ENCODE measurements at regions not wholly inside any gene's neighbourhood (a gene's known extent, or its start where the extent isn't known, plus 50 kb on each side); places are given as distances from the start of the nearest gene placed in this dataset.

DNA sequence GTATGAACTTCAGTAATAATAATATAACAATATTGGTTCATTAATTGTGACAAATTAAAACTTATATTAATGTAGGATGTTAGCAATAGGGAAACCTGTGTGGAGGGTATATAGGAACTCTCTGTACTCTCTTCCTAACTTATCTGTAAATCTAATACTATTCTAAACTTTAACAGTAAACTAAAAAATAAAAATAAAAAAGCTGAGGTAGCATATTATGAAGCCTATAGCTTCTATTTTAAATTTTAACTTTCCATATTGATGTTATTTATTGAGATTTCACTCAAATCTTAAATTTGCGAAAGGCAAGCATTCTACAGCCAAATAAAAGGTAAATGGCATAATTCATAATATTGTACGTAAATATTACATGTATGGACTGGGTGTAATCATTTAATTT, 326.4 kb downstream of the MEI4 start:
- Histone ChIP-seq H3K4me1 (no peaks in the 10 kb centered on the region), H3K9me3 (no peaks in the 10 kb centered on the region), H3K4me3 (no peak overlapping the region), H3K36me3 (replicated peaks) (no peaks in the 10 kb centered on the region), H3K27me3 (ENCODE audit: low read depth) (no peaks in the 10 kb centered on the region)
- DNase-seq (ENCODE audit: low spot score in 2 of 2), result no peak
- in situ Hi-C loops (cut with MboI; ENCODE audit: low sequenced_read_pairs), result no loop called here

DNA sequence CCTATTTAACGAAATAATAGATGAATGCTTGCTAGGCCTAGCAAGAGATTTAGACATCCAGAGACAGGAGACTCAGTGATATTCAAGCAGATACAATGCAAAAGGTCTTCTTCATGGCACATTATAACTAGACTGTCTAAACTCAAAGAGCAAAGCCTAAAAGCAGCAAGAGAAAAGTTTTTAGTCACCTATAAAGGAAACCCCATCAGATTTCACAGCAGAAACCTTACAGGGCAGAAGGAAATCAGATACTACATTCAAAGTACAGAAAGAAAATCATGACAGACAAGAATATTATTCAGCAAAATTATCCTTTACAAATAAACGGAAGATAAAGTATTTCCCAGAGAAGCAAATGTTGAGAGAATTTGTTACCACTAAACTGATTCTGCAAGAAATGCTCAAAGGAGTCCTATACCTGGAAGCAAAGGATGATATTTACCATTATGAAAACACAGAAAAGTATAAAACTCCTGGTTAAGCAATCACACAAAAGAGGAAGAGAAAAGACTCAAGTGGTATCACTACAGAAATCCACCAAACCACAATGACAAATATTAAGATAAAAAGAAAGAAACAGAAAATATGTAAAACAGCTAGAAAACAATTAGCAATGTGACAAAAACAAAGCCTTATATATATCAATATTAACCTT, 333.7 kb downstream of the MEI4 start:
- Histone ChIP-seq H3K36me3 (replicated peaks) (no peaks in the 10 kb centered on the region), H3K9me3 (no peaks in the 10 kb centered on the region), H3K4me3 (no peak overlapping the region), H3K4me1 (no peaks in the 10 kb centered on the region), H3K27me3 (ENCODE audit: low read depth) (no peaks in the 10 kb centered on the region)
- in situ Hi-C loops (cut with MboI; ENCODE audit: low sequenced_read_pairs), result no loop called here
- DNase-seq (ENCODE audit: low spot score in 2 of 2), result no peak

DNA sequence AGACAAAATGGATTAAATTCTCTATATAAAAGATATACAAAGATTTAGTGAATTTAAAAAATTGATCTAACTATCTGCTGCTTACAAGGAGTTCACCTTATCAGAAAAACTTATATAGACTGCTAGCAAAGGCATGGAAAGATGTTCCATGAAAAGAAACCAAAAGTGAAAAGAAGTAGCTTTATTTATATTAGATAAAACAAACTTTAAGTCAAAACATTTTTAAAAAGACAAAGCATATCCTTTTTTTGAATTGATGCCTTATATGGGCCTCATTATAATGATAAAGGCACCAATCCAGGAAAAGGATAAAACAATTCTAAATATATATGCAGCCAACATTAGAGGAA, 334.2 kb downstream of the MEI4 start:
- Histone ChIP-seq H3K27me3 (ENCODE audit: low read depth) (no peaks in the 10 kb centered on the region), H3K4me1 (no peaks in the 10 kb centered on the region), H3K36me3 (replicated peaks) (no peaks in the 10 kb centered on the region), H3K9me3 (no peaks in the 10 kb centered on the region), H3K4me3 (no peak overlapping the region)
- no peak for DNase-seq (ENCODE audit: low spot score in 2 of 2)
- in situ Hi-C loops (cut with MboI; ENCODE audit: low sequenced_read_pairs), result no loop called here

DNA sequence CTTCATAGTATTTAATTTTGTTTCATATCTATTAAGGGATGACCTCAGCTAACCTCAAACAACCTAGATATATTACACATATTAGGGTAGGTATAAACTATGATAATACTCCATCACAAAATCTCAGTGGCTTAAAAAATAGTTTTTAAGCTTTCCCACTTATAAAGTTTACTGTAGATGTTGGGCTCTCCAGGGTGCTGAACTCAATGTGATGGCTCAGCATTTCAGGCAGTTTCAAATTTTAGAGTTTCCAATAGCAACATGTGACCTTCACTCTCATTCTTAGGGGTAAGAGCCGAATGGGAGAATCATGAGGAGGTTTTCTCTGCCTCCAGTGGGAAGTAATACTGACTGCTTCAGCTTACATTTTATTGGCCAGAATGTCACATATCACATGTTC, 357.3 kb downstream of the MEI4 start:
- H3K27me3 ChIP-seq (ENCODE audit: low read depth), result no peaks in the 10 kb centered on the region
- in situ Hi-C loops (cut with MboI; ENCODE audit: low sequenced_read_pairs), result no loop called here
- no peaks in the 10 kb centered on the region for H3K36me3 ChIP-seq (replicated peaks)
- DNase-seq (ENCODE audit: low spot score in 2 of 2), result no peak
- no peak overlapping the region for H3K4me3 ChIP-seq
- H3K4me1 ChIP-seq, result no peaks in the 10 kb centered on the region
- no peaks in the 10 kb centered on the region for H3K9me3 ChIP-seq

DNA sequence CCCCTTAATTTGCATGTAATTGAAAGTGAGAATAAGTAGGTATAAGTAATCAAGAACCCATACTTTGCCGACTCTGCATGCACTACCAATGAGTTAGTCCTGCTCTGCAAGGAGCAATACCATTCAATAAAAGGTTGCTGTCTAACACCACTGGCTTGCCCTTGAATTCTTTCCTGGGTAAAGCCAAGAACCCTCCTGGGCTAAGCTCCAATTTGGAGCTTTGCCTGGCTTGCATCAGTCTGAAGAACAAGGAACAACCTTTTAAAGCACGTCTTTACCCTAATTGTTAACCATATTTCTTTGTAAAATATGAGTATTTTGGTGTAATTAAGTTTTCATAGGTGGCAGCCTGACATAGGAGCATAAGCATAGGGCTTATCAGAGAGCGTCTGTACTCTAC, 367.7 kb downstream of the MEI4 start:
- in situ Hi-C loops (cut with MboI; ENCODE audit: low sequenced_read_pairs), result no loop called here
- DNase-seq (ENCODE audit: low spot score in 2 of 2), result no peak
- H3K27me3 ChIP-seq (ENCODE audit: low read depth), result no peaks in the 10 kb centered on the region

DNA sequence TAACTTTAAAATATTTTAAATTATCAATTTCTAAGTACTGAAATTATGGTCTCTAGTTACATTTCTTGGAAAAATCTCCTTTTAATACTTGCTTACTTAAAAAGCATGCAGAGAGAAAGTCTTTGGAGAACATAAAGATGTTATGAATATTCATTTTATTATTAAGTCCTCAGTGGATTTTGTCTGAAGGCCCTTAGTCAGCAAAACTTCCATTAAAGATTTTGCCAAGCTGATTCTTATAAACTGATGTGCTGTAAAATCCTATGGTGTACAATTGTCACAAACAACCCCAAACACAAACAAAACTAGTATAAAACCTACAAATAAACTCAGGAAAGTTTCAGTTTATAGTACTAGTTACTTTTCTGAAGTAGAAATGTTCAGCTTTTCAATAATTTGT, 372.7 kb downstream of the MEI4 start:
- no peak overlapping the region for H3K4me3 ChIP-seq
- in situ Hi-C loops (cut with MboI; ENCODE audit: low sequenced_read_pairs), result no loop called here
- no peaks in the 10 kb centered on the region for H3K4me1 ChIP-seq
- H3K9me3 ChIP-seq, result no peaks in the 10 kb centered on the region
- DNase-seq (ENCODE audit: low spot score in 2 of 2), result no peak
- H3K27me3 ChIP-seq (ENCODE audit: low read depth), result no peaks in the 10 kb centered on the region
- no peaks in the 10 kb centered on the region for H3K36me3 ChIP-seq (replicated peaks)

More for the DNA sequence above, 367.7 kb downstream of the MEI4 start:
- H3K36me3 ChIP-seq (replicated peaks), result no peaks in the 10 kb centered on the region
- H3K4me3 ChIP-seq, result no peak overlapping the region
- H3K4me1 ChIP-seq, result no peaks in the 10 kb centered on the region
- no peaks in the 10 kb centered on the region for H3K9me3 ChIP-seq

DNA sequence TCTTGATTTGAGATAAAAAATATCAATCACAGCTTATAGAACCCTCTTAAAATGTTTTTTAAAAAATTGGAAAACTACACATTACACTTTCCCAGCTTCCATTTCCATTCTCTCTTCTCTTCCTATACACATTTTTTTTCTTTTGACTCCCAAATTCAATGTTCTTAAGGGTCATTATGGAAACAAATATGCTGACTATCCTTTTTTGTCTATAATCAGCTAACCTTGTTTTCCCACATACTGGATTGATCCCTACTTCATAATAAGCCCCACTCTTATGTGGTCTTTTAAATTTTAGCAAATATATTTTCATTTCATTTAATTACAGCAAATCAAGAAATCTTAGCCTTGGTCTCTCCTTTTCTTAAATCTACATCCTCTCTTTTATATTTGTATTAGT, 378.4 kb downstream of the MEI4 start:
- H3K27me3 ChIP-seq (ENCODE audit: low read depth), result no peaks in the 10 kb centered on the region
- in situ Hi-C loops (cut with MboI; ENCODE audit: low sequenced_read_pairs), result no loop called here
- no peaks in the 10 kb centered on the region for H3K4me1 ChIP-seq
- H3K4me3 ChIP-seq, result no peak overlapping the region
- DNase-seq (ENCODE audit: low spot score in 2 of 2), result no peak
- no peaks in the 10 kb centered on the region for H3K9me3 ChIP-seq
- H3K36me3 ChIP-seq (replicated peaks), result no peaks in the 10 kb centered on the region

DNA sequence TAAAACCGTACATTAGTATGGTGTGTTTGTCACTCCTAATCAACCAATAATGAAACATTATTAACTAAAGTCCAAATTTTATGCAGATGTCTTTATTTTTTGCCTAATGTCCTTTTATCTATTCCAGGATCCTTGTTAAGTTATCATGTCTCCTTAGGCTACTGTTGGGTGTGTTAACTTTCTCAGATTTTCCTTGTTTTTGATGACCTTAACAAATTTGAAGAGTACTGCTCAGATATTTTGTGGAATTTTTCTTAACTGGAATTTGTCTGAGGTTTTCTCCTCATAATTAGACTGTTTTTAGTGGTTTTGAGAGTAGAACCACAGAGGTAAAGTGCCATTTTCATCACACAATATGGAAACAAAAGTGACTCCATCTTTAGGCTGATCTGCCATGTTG, 406.3 kb downstream of the MEI4 start:
- no peaks in the 10 kb centered on the region for H3K36me3 ChIP-seq (replicated peaks)
- DNase-seq (ENCODE audit: low spot score in 2 of 2), result no peak
- H3K4me1 ChIP-seq, result no peaks in the 10 kb centered on the region
- H3K27me3 ChIP-seq (ENCODE audit: low read depth), result no peaks in the 10 kb centered on the region
- H3K9me3 ChIP-seq, result no peaks in the 10 kb centered on the region
- in situ Hi-C loops (cut with MboI; ENCODE audit: low sequenced_read_pairs), result no loop called here
- H3K4me3 ChIP-seq, result no peak overlapping the region

DNA sequence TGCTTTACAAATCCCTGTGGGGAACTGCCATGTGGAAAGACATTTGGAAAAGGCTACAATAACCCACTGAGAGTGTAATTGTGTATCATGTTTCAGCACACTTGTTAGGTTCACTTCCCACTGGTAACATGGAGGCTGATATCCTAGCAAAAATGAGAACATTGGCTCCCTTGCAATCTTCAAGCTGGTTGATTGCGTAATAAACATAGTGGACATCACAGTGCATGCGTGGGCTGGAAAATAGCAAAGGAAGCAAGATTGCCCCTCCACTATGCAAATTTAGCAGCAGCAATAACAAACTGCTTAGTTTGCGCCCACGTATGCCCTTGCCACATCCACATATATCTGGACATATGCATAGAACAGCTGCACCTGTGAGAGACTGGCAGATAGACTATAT, 410.2 kb downstream of the MEI4 start:
- Histone ChIP-seq H3K27me3 (ENCODE audit: low read depth) (no peaks in the 10 kb centered on the region), H3K36me3 (replicated peaks) (no peaks in the 10 kb centered on the region), H3K4me1 (no peaks in the 10 kb centered on the region), H3K9me3 (no peaks in the 10 kb centered on the region), H3K4me3 (no peak overlapping the region)
- in situ Hi-C loops (cut with MboI; ENCODE audit: low sequenced_read_pairs), result no loop called here
- no peak for DNase-seq (ENCODE audit: low spot score in 2 of 2)

DNA sequence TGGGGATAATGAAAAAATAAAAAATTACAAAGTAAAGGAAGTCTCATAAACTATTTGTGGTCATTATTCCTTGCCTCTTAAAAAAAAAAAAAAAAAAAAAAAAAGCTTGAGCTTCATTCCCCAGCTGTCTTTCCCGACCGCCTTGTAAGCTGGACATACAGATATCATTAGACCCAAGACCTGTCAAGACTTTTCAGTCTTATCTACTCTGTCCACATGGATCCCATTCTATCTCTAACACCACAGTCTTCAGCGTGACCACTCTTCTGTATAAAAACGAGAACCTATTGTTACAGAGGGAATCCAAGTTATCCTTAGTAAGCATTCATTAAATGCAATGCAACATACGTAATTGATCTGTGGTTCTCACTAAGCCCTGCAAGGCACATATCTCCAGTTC, 423.5 kb downstream of the MEI4 start:
- Histone ChIP-seq H3K9me3 (no peaks in the 10 kb centered on the region), H3K27me3 (ENCODE audit: low read depth) (no peaks in the 10 kb centered on the region), H3K4me3 (no peak overlapping the region), H3K36me3 (replicated peaks) (no peaks in the 10 kb centered on the region), H3K4me1 (no peaks in the 10 kb centered on the region)
- in situ Hi-C loops (cut with MboI; ENCODE audit: low sequenced_read_pairs), result no loop called here
- no peak for DNase-seq (ENCODE audit: low spot score in 2 of 2)

DNA sequence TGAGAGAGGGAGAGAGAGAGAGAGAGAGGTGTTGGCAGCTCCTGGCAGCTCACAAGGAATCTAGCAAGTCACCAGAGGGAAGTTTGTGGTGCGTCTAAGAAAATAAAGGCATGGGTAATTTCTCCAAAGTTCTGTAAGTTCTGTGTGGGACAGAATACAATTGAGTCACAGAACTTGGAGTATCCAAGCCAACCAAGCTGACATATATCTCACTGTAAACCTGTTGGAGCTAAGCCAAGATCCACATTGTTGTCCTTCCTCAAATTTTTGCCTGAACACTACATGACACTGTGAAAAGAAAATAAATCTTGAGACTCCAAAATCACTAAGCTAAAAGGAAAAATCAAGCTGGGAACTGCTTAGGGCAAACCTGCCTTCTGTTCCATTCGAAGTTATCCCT, 436.7 kb downstream of the MEI4 start:
- no peaks in the 10 kb centered on the region for H3K9me3 ChIP-seq
- H3K4me3 ChIP-seq, result no peak overlapping the region
- no peaks in the 10 kb centered on the region for H3K27me3 ChIP-seq (ENCODE audit: low read depth)
- in situ Hi-C loops (cut with MboI; ENCODE audit: low sequenced_read_pairs), result no loop called here
- H3K4me1 ChIP-seq, result no peaks in the 10 kb centered on the region
- DNase-seq (ENCODE audit: low spot score in 2 of 2), result no peak
- no peaks in the 10 kb centered on the region for H3K36me3 ChIP-seq (replicated peaks)

DNA sequence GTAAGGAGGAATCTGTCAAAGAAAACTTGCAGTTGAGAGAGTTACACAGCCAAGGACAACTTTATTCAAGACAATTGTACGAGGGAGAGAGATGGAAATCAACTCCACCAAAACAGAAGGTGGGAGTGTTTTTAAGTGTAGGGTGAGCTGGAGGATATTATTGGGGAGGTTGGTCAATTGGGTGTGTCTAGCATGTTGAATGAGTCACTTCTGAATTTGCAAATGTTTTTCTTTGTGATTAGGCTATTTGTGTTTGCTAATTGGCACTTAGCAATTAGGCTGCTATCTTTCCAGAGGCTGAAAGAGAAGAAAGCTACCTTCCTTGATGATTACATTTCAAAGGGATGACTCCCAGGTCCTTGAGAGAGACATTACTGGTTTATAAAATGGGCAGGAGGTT, 441.1 kb downstream of the MEI4 start:
- no peak for DNase-seq (ENCODE audit: low spot score in 2 of 2)
- no peak overlapping the region for H3K4me3 ChIP-seq
- no peaks in the 10 kb centered on the region for H3K36me3 ChIP-seq (replicated peaks)
- H3K9me3 ChIP-seq, result no peaks in the 10 kb centered on the region
- in situ Hi-C loops (cut with MboI; ENCODE audit: low sequenced_read_pairs), result no loop called here
- no peaks in the 10 kb centered on the region for H3K27me3 ChIP-seq (ENCODE audit: low read depth)
- no peaks in the 10 kb centered on the region for H3K4me1 ChIP-seq

DNA sequence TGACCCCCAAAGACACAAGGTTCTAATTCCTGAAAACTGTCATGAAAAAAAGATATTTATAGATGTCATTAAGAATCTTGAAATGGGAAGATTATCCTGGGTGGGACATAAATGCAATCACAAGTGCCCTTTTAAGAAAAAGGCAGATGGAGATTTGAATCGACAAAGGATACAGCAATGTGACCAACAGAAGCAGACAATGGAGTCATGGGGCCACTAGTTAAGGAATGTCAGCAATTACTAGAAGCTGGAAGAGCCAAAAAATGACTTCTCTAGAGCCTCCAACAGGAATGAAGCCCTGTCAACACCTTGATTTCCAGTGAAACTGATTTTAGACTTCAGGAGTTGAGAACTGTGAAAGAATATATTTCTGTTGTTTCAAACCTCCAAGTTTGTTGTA, 448.5 kb downstream of the MEI4 start:
- DNase-seq (ENCODE audit: low spot score in 2 of 2), result no peak
- Histone ChIP-seq H3K4me1 (no peaks in the 10 kb centered on the region), H3K27me3 (ENCODE audit: low read depth) (no peaks in the 10 kb centered on the region), H3K9me3 (no peaks in the 10 kb centered on the region), H3K36me3 (replicated peaks) (no peaks in the 10 kb centered on the region), H3K4me3 (no peak overlapping the region)
- in situ Hi-C loops (cut with MboI; ENCODE audit: low sequenced_read_pairs), result no loop called here

DNA sequence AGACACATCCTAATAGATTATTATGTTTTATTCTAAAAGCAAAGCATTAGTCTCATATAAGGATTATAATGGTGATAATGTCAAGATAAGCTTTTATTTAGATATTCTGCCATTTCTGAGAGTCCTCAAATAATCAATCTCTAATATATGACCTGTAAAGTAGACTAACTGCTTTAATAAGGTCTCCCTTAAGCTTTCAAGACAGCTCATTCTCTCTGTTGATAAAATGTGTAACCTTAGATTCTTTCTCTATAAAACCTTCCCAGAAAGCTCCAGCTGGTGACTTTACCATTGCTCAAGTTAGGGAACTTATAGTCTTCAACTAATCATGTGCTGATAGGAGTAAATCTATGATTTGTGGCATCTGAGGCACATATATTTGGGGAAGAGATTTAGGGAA, 457.8 kb downstream of the MEI4 start:
- Histone ChIP-seq H3K36me3 (replicated peaks) (no peaks in the 10 kb centered on the region), H3K4me3 (no peak overlapping the region), H3K9me3 (no peaks in the 10 kb centered on the region), H3K27me3 (ENCODE audit: low read depth) (no peaks in the 10 kb centered on the region), H3K4me1 (no peaks in the 10 kb centered on the region)
- DNase-seq (ENCODE audit: low spot score in 2 of 2), result no peak
- in situ Hi-C loops (cut with MboI; ENCODE audit: low sequenced_read_pairs), result no loop called here

DNA sequence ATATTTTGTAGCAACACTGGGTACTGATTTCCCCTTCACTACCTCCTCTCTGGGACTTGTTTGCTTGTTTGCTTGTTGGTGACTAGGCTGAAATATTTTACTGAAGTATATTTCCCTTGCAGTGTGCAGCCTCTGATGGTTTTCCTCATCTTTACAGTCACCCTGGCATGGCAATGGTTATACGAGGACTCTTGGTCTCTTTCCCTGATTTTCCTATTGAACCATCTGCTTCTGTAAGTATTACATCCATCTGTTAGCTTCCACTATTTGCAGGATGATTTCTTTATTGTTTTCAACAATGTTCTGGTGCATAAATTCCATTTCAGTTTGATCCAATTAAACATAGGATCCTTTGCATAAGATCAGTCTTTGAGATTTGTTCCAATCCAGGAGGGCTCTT, 465.1 kb downstream of the MEI4 start:
- Histone ChIP-seq H3K27me3 (ENCODE audit: low read depth) (no peaks in the 10 kb centered on the region), H3K4me3 (no peak overlapping the region), H3K9me3 (no peaks in the 10 kb centered on the region), H3K36me3 (replicated peaks) (no peaks in the 10 kb centered on the region), H3K4me1 (no peaks in the 10 kb centered on the region)
- in situ Hi-C loops (cut with MboI; ENCODE audit: low sequenced_read_pairs), result no loop called here
- no peak for DNase-seq (ENCODE audit: low spot score in 2 of 2)

Measured in HAP-1 (cell line).